ENCODE measurements at regions not wholly inside any gene's neighbourhood (a gene's known extent, or its start where the extent isn't known, plus 50 kb on each side); places are given as distances from the start of the nearest gene placed in this dataset.

DNA sequence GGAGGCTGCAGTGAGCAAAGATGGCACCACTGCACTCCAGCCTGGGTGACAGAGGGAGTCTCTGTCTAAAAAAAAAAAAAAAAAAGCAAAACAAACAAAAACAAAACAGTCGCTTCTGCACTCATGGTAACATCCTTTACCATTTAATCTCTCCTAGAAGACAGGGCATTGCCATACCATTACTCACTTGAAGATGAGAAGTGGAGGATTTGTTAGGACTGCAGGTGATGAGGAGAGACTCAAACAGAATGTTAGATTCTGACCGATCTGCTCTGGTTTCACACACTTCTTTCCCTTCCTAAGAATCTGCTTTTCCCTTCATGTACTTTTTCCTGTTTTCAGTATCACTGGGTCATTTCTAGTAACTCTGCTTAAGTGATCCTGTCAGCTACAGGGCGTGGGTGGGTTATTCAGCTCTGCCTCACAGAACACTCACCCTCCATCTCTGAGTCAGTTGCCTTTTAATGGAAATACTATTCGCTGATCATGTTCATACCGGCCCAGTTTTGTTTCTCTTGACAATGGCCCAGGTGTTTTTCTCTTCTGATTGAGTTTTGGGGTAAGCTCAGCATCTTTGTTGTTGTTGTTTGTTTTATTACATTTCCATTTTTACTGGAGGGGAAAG lies 148.0 kb upstream of the ERG start:
- no peaks in the 10 kb centered on the region for H3K9me3 Mint-ChIP-seq
- H3K27me3 Mint-ChIP-seq (ENCODE audit: insufficient read depth), result peaks cover 33% of the 10 kb centered on the region
- H3K36me3 Mint-ChIP-seq (ENCODE audit: low read depth), result no peaks in the 10 kb centered on the region
- H3K4me3 Mint-ChIP-seq, result peak overlapping the region; percentile 43
- H3K27ac Mint-ChIP-seq, result peak overlapping the region; percentile 67; the same call in 1 of the 2 replicates
- TF ChIP-seq, protein P1, sequence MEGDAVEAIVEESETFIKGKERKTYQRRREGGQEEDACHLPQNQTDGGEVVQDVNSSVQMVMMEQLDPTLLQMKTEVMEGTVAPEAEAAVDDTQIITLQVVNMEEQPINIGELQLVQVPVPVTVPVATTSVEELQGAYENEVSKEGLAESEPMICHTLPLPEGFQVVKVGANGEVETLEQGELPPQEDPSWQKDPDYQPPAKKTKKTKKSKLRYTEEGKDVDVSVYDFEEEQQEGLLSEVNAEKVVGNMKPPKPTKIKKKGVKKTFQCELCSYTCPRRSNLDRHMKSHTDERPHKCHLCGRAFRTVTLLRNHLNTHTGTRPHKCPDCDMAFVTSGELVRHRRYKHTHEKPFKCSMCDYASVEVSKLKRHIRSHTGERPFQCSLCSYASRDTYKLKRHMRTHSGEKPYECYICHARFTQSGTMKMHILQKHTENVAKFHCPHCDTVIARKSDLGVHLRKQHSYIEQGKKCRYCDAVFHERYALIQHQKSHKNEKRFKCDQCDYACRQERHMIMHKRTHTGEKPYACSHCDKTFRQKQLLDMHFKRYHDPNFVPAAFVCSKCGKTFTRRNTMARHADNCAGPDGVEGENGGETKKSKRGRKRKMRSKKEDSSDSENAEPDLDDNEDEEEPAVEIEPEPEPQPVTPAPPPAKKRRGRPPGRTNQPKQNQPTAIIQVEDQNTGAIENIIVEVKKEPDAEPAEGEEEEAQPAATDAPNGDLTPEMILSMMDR (IDR thresholded peaks at IDR 0.05), result no peak
- H3K4me1 Mint-ChIP-seq (ENCODE audit: low read depth), result peaks cover 28% of the 10 kb centered on the region
- peak; percentile 59 for DNase-seq

DNA sequence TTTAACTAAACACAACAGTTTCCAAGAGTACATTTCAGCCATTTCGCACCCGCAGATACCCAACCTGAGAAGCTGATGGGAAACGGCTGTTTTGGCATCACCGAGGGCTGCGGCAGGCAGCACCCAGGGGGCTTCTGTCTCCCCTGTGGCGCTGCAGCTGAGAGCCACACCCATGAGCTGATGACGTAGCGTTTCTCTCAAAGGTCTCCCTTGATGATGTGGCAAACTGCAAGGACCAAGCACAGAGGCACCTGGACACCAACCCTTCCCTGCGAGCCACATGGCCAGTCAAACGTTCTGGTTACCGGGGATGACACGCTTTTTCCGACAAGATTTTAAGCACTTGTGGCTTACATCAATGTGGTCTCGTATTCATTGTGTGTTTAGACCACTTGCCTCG lies 150.8 kb upstream of the ERG start:
- no peak for DNase-seq
- H3K9me3 Mint-ChIP-seq, result no peaks in the 10 kb centered on the region
- no peak overlapping the region for H3K4me3 Mint-ChIP-seq
- H3K4me1 Mint-ChIP-seq (ENCODE audit: low read depth), result peaks cover 28% of the 10 kb centered on the region
- TF ChIP-seq, protein P1 (IDR thresholded peaks at IDR 0.05), result no peak
- peaks cover 34% of the 10 kb centered on the region for H3K27me3 Mint-ChIP-seq (ENCODE audit: insufficient read depth)
- no peak overlapping the region for H3K27ac Mint-ChIP-seq
- no peaks in the 10 kb centered on the region for H3K36me3 Mint-ChIP-seq (ENCODE audit: low read depth)

DNA sequence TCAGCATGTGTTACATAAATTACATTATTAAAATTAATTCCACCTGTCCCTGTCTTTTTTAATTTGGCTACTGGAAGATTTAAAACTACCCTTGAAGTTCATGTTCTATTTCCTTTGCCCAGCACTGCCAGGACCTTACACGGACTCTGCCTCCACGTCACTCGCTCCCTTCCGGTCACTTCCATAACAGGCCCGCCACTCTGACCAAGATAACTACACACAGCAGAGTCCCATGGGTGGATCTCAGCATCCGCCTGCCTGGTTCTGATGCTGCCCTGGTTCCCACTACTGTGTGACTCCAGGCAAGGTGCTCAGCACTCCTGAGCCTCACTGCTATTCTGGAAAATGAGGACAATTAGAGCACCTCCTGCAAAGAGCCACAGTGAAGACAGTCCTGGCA lies 153.3 kb upstream of the ERG start:
- H3K9me3 Mint-ChIP-seq, result no peaks in the 10 kb centered on the region
- H3K27me3 Mint-ChIP-seq (ENCODE audit: insufficient read depth), result peaks cover 52% of the 10 kb centered on the region
- no peak for DNase-seq
- H3K27ac Mint-ChIP-seq, result no peak overlapping the region
- H3K4me3 Mint-ChIP-seq, result no peak overlapping the region
- peaks cover 7% of the 10 kb centered on the region for H3K4me1 Mint-ChIP-seq (ENCODE audit: low read depth)
- no peaks in the 10 kb centered on the region for H3K36me3 Mint-ChIP-seq (ENCODE audit: low read depth)
- TF ChIP-seq, protein P1 (IDR thresholded peaks at IDR 0.05), result no peak

DNA sequence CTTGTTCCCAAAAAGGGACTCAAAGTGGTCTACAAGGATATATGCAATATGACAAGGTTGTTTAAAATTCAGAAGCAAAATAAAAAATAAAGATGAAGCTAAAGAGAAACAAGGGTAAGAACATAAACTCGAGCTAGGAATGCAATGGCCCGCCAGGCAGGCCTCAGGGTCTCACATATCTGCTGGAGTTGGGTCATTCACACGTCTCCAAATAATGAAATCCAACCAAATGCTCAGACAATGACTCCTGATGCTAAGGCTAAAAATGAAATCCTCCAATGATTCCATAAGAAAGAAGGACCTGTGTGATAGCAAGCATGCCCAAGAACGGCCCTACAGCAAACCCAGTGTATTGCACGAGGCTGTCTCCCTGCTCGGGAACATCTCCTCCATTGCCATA lies 153.3 kb upstream of the ETS2 start:
- no peaks in the 10 kb centered on the region for H3K9me3 Mint-ChIP-seq
- H3K4me3 Mint-ChIP-seq, result no peak overlapping the region
- TF ChIP-seq, protein P1 (IDR thresholded peaks at IDR 0.05), result no peak
- H3K27me3 Mint-ChIP-seq (ENCODE audit: insufficient read depth), result peaks cover 58% of the 10 kb centered on the region
- H3K36me3 Mint-ChIP-seq (ENCODE audit: low read depth), result no peaks in the 10 kb centered on the region
- no peak overlapping the region for H3K27ac Mint-ChIP-seq
- H3K4me1 Mint-ChIP-seq (ENCODE audit: low read depth), result no peaks in the 10 kb centered on the region
- DNase-seq, result no peak

DNA sequence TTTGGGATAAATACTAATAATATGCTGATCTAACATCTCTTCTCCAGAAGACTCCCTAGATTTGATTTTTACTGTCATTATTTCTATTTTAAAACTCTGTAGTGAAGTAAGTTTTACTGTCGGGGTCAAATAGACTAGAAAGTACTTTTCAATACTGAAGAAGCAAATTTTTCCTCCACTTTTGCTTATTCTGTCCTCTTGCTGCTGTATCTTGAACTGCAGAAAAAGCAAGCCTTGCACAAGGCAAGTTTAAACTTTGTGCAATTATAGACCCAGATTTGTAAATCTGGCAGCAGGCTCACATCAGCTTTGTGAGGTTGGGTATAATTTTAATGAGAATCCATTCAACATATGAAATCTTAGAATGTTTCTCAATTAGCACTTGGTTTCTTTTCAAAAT lies 151.1 kb upstream of the ETS2 start:
- no peak for DNase-seq
- Mint-ChIP-seq H3K4me1 (ENCODE audit: low read depth) (no peaks in the 10 kb centered on the region), H3K36me3 (ENCODE audit: low read depth) (no peaks in the 10 kb centered on the region), H3K9me3 (no peaks in the 10 kb centered on the region), H3K4me3 (no peak overlapping the region), H3K27me3 (ENCODE audit: insufficient read depth) (peaks cover 50% of the 10 kb centered on the region), H3K27ac (no peak overlapping the region)
- TF ChIP-seq, protein P1 (IDR thresholded peaks at IDR 0.05), result peak; percentile 26

Data from HFFc6 (cell line).